ENCODE measurements at regions not wholly inside any gene's neighbourhood (a gene's known extent, or its start where the extent isn't known, plus 50 kb on each side); places are given as distances from the start of the nearest gene placed in this dataset.

DNA sequence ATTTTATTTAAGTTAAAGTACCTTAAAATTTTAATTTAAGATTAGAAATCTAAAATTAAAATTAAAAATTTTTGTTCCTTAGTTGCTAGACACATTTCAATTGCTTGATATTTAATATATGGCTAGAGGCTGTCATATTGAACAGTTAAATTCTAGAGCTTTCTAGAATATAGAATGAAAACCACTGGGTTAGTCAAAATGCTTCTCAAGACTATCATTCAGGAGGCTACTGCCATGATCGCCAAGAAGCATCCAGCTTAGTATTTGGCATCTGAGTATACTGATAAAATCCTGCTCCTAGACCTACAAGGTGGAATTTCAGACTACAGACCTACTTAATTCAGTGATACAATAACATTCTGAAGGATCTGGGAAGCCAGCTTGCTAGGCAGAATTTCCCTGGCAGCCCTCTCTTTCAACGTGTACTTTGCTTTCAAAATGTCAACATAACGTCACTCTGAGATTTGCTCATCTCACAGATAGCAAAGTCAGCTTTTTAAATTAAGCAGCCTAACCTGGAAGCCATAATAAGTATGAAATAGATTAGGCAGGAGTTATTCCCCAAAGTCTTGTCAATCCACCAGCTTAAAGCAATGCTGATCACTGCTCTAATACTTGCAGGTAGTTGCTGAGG, 525.8 kb downstream of the FSCB start:
- no peak for DNase-seq

DNA sequence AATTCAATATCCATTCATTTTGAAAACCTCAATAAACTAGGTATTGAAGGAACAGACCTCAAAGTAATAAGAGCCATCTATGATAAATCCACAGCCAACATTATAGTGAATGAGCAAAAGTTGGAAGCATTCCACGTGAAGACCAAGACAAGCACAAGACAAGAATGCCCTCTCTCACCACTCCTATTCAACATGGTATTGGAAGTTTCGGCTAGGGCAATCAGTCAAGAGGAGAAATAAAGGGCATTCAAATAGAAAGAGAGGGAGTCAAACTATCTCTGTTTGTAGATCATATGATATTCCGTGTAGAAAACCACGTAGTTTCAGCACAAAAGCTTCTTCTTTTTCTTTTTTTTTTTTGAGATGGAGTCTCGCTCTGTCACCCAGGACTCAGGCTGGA, 550.3 kb downstream of the FSCB start:
- DNase-seq, result no peak

GRCh38 chr14:43949400-43949799, 557.7 kb downstream of the FSCB start:
- DNase-seq, result no peak

GRCh38 chr14:43939836-43940235, 567.2 kb downstream of the FSCB start:
- DNase-seq, result no peak

DNA sequence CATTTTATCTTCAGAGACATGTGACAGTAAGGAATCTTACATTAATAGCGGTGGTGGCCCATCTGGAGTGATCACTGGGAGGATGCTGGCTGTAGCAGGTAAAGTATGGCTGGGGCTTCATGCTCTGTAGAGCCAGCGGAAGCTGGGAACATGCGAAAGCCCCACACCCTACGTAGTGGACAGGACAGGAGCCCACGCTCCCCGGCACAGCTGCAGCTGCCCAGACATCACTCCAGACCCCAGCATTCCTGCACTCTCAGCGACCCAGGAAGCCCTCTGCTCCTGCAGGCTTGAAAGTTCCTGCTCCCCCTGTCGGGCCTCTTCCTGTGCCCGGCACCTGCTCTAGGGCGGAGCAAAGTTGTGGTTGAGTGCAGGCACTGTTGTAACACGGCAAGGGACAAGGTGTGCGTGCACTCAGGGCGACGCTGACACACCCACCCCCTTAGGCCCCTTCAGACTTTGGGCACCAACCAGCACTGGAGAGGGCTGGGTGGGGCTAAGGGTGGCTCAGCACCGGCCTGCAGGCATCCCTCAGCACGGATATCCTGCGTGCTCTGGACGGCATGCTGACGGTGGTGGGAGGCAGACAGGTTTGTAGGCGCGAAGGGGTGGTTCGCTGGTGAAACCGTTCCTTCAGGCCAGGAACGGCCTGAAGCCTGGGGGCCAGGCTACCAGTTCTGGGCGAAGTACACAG, 568.3 kb downstream of the FSCB start:
- no peak for DNase-seq

DNA sequence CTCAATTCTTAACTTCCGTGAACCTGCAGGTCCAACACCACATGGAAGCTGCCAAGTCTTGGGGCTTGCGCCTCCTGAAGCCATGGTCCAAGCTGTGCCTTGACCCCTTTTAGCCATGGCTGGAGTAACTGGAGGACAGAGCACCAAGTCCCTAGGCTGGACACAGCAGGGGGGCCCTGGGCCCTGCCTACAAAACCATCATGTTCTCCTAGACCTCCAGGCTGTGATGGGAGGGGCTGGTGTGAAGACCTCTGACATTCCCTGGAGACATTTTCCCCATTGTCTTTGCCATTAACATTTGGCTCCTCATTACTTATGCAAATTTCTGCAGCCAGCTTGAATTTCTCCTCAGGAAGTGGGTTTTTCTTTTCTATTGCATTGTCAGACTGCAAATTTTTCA, 570.1 kb downstream of the FSCB start:
- no peak for DNase-seq

DNA sequence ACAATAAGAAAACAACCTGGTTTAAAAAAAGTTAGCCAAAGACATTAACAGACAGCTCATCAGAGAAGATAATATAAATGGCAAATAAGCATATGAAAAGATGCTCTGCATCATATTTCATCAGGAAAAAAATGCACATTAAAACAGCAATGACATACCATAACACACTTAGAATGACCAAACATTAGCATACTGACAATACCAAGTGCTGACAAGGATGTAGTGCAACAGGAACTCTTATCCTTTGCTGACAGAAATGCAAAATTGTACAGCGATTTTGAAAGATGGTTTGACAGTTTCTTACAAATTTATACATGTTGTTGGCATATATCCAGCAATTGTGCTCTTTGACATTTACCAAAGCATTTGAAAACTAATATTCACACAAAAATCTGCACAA, 573.0 kb downstream of the FSCB start:
- DNase-seq, result no peak

DNA sequence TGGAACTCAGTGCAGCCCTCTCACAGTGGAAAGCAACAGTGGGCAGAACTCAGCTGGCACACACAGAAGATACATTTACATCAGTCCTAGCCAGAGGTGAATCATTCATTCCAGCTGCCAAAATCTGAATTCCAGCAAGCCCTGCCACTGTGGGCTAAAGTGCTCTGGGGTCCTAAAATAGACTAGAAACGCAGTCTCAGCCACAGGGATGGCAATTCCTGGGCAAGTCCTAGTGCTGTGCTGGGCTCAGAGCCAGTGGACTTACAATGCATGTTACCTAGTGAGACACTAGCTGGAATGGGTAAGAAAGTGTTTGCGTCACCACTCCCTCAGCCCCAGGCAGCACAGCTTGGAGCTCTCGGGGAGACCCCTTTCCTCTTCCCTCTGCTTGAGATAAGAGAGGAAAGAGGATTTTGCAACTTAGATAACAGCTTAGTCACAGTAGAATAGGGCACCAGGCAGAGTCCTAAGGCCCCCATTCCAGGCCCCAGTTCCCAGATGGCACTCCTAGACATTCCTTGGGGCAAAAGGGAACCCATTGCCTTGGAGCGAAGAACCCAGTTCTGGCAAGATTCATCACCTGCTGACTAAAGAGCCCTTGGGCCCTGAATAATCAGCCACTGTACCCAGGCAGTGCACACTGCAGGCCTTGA, 592.9 kb downstream of the FSCB start:
- DNase-seq, result no peak

- no peak for DNase-seq
Measured at GRCh38 chr14:43903209-43903608, 603.9 kb downstream of the FSCB start.

DNA sequence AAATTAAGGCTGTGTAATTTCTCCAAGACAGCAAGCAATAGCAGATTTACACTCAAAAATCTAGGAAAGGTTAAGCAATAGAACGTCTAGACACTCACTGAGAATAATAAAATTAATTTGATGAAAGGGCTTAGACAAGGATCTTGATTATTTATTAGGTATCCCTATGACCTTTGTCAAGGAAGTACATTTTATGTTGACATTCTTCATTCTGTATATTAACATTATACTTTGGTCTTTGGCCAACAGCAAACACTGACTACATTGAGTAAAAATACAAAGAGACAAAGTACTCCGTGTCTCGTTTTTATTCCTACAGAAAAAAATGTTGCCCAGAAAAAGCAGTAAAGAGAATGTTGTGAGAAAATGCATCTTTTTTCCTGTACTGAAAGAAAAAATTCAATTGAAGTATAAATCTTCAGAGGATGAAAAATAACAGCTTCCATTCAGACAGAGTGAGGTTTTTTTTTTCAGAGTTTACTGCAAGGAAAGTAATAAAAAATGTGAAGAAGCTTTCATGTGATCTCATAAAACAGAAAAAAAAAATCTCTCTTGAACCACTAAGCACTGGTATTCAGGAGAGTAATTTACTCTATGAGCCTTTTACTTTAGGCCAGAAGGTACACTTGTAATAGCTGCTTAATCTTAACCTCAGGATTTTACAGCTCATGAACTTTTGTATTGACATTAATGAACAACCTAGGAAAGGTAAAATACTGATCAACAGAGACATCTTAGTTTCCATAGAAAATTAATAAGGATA, 605.0 kb downstream of the FSCB start:
- no peak for DNase-seq

- DNase-seq, result no peak
Measured at GRCh38 chr14:43900173-43900655, 606.9 kb downstream of the FSCB start.

DNA sequence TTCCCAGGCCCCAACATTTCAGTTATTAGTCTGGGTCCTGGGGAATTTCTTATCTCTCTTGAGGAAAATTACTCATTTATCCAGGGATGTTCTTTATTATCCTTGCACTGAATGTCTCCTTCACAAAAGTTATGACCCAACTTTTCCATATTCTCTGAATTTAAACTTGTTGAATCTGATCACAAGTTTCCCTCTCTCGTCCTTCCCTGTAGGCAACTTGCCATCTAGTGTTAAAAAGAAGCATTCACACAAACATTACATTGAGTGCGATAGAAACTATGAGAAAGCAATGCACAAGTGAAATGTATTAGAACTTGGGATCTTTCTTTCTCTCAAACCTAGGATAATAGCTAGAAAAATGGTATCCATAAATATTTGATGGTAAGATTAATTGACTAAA, 608.4 kb downstream of the FSCB start:
- DNase-seq, result no peak

DNA sequence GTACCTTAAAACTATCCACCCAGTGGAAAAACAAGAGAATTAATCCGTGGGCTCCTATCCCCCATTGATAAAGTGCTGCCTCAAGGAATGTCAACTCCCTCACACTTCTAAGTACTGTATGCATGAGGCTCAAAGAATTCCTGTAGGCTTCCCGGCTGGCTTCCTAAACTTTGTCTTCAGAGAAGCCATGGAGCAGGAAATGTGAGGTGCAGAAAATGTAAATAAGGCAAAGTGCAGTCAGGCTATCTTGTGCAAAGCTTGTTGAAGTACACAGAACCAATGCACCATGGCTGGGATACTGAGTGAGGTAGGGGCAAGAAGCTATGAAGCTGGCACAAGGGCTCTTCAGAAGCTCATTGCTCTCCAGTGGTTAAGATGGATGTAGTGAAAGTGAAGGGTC, 611.0 kb downstream of the FSCB start:
- DNase-seq, result no peak

- DNase-seq, result no peak
Measured at GRCh38 chr14:43894534-43894933, 612.5 kb downstream of the FSCB start.

DNA sequence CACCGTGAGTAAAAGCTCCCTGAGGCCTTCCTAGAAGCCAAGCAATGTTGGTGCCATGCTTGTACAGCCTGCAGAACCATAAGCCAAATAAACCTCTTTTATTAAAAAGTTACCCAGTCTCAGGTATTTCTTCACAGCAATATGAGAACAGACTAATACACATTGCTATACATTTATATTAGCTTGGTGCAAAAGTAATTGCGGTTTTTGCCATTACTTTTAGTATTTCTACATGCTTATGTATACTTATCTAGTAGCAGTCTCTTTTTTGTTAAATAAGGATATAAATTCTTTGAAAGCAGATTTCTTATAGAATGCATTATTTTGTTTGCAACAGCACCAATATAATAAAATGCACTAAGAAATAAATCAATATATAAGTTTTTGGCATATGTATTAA, 619.6 kb downstream of the FSCB start:
- DNase-seq, result no peak

DNA sequence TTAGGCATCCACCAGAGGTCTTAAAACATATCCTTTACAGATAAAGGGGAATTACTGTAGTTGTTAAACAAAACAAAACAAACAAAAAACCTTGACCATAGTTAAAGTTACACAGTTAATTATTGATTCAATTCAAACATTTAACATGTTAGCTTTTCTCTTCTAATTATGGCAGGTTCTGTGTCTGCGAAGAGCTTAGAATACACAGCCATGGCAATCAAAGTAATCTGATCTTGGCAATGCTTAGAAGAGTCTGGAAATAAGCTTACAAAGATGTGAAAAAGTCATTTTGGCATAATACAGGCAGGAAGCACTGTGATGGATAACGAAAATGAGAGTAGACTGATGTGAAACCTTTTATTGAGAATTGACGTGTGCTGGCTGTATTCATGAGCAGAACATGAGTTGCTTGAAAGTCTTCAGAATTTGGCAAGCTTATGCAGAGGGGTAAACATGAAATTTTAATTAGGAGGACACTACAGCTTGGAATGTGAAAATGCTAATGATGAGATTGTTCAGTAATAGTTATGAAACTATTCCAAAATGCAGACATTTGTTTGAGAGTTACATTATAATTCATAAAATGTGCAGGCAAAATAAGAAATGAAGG, 629.6 kb downstream of the FSCB start:
- DNase-seq, result no peak

DNA sequence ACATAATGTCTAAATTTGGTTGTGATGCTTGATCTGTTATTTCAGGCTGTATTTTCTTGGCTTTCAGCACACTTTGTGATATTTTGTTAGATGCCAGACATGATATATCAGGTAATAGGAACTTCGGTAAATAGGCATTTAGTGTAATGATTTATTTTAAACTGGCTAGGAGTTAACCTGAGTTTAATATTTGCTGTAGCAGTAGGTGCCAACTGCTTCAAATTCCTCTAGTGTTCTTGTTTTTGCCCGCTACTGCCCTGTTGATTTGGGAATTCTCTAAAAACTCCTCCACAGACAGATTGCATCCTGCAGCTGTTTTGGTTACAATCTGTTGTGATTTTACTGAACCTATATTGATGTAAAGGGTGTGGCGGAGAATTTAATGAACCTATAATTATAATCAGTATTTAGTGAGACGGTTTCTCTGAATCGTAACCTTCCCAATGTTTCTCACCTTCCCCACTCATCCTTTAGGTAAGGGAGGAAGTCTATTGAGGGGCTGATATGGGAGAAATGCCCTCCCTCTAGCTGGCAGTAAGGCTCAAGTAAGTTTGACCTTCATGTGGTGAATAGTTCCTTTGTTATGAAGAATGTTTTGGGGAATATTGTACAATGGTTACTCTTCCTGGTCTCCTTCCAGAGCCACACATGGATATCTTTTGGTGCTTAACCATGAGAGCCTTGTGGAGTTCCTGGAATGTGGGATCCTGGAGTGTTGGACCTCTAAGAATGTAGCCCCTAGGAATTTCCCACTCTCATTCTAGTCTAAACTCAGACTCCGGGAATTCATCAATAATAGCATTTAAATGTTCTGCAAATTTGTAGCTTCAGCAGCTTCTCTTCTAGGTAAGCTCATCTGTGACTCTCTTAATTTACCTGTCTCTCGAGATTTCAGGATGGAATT, 634.1 kb downstream of the FSCB start:
- DNase-seq, result no peak

DNA sequence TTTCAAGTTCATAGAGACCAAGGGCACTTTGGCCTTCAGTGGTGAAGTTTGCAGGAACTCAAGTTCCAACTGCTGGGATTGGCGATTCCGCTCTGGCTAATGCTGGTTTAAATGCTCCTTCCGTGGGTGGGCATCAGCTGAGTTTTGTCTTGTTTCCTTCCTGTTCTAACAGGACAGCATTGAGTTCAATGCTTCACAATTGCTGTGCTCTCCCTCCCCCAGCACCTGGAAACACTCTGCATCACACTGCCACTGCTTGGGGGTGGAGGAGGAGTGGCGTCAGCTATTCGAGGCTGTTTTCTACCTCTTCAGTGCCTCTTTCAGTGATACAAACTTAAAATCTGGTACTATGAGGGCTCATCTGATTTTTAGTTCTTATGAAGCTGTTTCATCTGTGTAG, 634.9 kb downstream of the FSCB start:
- DNase-seq, result no peak

DNA sequence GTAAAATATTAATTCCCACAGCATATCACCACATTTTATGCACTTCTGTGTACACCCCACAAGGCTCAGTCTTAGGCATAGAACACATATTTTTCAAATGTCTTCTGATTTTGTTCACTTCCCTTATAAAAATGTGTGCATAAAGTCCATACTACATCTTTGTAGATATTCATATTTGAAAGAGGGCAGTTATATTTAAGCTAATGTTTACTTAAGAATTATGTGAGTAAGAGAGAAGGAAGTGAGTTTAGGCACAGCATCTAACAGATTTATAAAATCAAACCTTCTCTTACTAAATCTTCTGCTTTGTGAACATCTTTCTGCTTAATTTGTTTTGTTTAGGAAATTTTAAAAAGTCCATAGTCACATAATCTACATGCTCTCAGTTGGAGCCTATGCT, 648.1 kb downstream of the FSCB start:
- no peak for DNase-seq

GRCh38 chr14:43855556-43855955, 651.5 kb downstream of the FSCB start:
- no peak for DNase-seq

GRCh38 chr14:43853541-43853940, 653.5 kb downstream of the FSCB start:
- no peak for DNase-seq

DNA sequence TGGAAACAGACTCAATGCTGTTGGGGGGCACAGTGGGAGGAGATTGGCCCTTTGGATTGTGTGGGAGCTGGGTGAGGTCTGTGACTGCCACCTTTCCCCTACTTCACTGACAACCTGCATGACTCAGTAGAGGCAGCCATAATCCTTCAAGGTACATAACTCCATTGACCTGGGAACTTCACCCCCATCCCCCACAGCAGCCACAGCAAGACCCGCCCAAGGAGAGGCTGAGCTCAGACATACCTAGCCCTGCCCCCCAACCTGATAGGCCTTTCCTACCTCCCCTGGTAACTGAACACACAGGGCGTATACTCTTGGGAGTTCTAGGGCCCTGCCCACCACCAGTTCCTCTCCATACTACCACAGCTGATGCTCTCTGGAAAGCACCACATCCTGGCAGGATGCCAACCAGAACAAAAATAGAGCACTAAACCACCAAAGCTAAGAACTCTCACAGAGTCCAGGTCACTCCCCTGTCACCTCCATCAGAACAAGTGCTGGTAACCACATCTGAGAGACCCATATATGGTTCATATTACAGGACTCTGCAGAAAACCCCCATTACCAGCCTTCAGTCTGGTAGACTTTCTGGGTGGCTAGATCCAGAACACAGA, 703.9 kb downstream of the FSCB start:
- peak; percentile 32 for DNase-seq
